ENCODE measurements at regions not wholly inside any gene's neighbourhood (a gene's known extent, or its start where the extent isn't known, plus 50 kb on each side); places are given as distances from the start of the nearest gene placed in this dataset.

DNA sequence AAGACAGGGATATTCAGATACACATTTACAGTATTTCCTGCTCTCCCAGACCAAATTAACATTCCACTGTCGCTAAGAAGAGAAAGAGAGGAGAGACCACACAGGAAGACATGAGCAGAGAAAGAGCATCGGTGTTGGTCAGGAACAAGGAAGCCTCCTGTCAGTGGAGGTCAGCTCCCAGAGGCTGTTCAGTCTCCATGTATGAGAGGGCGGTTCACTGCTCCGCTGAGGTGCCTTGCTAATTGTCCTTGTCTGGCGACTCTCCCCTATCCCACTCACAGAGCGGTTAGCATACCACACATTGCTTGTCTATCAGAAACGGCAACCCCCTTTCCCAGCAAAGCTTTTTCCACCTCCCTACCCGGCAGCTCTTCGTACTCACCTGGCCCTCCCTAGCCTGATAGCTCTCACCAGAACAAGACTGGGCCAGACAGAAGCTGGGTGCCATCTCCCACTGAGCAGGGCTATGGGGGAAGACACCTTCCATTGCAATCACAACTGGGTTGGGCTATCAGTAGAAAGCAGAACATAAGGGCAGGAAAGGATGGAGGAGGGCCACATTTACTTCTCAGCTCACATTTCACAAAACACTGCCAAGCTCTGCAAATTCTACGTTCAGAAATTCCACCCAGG is 58.6 kb upstream of the LMNB1 start:
- H3K27me3 ChIP-seq, result no peaks in the 10 kb centered on the region
- H3K36me3 ChIP-seq, result no peaks in the 10 kb centered on the region
- peaks cover 0 to 3% (median 0%) of the 10 kb centered on the region in 11 donors for H3K9me3 ChIP-seq
- no peak overlapping the region for H3K4me3 ChIP-seq
- DNase-seq, result no peak
- intact Hi-C loops (cut with DNase I), result no loop called here
- 18 to 19% methylated on average over 10 of the region's 10 CpGs for WGBS, 2 donors
- no peak overlapping the region for H3K27ac ChIP-seq
- TF ChIP-seq, protein P1, sequence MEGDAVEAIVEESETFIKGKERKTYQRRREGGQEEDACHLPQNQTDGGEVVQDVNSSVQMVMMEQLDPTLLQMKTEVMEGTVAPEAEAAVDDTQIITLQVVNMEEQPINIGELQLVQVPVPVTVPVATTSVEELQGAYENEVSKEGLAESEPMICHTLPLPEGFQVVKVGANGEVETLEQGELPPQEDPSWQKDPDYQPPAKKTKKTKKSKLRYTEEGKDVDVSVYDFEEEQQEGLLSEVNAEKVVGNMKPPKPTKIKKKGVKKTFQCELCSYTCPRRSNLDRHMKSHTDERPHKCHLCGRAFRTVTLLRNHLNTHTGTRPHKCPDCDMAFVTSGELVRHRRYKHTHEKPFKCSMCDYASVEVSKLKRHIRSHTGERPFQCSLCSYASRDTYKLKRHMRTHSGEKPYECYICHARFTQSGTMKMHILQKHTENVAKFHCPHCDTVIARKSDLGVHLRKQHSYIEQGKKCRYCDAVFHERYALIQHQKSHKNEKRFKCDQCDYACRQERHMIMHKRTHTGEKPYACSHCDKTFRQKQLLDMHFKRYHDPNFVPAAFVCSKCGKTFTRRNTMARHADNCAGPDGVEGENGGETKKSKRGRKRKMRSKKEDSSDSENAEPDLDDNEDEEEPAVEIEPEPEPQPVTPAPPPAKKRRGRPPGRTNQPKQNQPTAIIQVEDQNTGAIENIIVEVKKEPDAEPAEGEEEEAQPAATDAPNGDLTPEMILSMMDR (IDR thresholded peaks at IDR 0.05), result no peak
- no peak for ATAC-seq
- H3K4me1 ChIP-seq, result no peaks in the 10 kb centered on the region

DNA sequence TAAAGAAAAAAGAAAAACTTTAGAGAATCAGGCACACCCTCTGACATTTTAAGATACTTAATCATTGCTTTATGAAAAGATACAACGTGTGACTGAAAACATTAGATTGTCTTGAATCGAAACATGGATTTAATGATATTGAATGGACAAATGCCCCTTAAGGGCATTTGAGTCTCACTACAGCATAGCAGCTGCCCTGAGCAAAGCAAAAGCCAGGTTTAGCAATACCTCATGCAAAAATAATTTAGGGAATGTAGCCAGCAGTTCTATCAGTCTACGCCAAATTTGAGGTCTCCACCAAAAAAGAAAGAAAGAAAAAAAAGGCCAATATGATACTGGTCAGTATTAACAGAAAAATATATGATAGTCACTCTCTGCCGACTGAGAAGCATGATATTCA is 56.6 kb upstream of the LMNB1 start:
- Histone ChIP-seq H3K27ac (no peak overlapping the region), H3K4me3 (no peak overlapping the region), H3K9me3 (no peaks in the 10 kb centered on the region), H3K36me3 (no peaks in the 10 kb centered on the region), H3K4me1 (no peaks in the 10 kb centered on the region), H3K27me3 (no peaks in the 10 kb centered on the region)
- intact Hi-C loops (cut with DNase I), result no loop called here
- DNase-seq, result no peak
- WGBS, 2 donors, result 76 to 78% methylated on average over 4 of the region's 4 CpGs
- TF ChIP-seq, protein P1 (IDR thresholded peaks at IDR 0.05), result no peak
- ATAC-seq, result no peak

DNA sequence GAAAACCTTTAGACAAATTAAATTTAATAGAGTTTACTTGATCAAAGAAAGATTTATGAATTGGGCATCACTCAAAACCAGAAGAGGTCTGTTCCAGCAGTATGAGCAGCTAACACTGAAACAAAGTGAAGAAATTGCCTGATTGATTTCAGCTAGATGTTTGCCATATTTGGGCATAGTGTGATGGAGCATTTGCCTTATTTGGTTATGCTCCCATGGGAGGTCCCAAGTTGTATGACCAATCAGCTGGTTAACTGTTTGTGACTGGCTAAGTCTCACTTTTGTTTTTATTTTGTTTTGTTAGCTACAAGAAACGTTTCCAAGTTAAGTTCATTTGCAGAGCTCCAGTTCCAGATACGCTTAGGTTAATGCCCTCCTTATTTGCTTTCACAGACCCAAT is 53.3 kb upstream of the LMNB1 start:
- intact Hi-C loops (cut with DNase I), result no loop called here
- no peaks in the 10 kb centered on the region for H3K9me3 ChIP-seq
- TF ChIP-seq, protein P1 (IDR thresholded peaks at IDR 0.05), result no peak
- no peaks in the 10 kb centered on the region for H3K4me1 ChIP-seq
- no peaks in the 10 kb centered on the region for H3K36me3 ChIP-seq
- H3K27ac ChIP-seq, result no peak overlapping the region
- peaks cover 0 to 5% (median 0%) of the 10 kb centered on the region in 7 donors for H3K27me3 ChIP-seq
- H3K4me3 ChIP-seq, result no peak overlapping the region
- ATAC-seq (no peak), DNase-seq (no peak)
- 41 to 58% methylated on average over 2 of the region's 2 CpGs for WGBS, 2 donors
